GM12892 (cell line): ENCODE measurements at regions not wholly inside any gene's neighbourhood (a gene's known extent, or its start where the extent isn't known, plus 50 kb on each side); places are given as distances from the start of the nearest gene placed in this dataset.

ENCODE experiments used
- POLR2A ChIP-seq: IDR thresholded peaks from 2 replicates; pipeline ENCODE4 v1.6.1; 2011; ENCODE audit warnings: low read depth, low read length, control low read depth
- POLR2AphosphoS5 ChIP-seq: IDR thresholded peaks from 2 replicates; pipeline ENCODE4 v1.6.1; 2011; ENCODE audit warnings: low read depth, low read length, control low read depth
- TAF1 ChIP-seq: IDR thresholded peaks from 2 replicates; pipeline ENCODE4 v1.6.1; 2011; ENCODE audit warnings: low read depth, mild to moderate bottlenecking, control low read depth, low read length, borderline replicate concordance

DNA sequence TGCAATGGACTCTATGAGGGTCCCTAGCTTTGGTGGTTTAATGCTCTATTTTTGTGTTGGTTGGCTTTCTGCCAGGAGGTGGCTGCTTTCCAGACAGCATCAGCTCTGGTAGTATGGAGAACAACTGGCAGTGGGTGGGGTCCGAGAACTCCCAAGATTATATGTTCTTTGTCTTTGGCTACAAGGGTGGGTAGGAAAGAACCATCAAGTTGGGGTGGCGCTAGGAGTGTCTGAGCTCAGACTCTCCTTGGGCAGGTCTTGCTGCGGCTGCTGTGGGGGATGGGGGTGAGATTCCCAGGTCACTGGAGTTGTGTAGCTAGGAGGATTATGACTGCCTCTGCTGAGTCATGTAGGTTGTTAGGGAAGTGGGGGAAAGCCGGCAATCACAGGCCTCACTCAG, 976.1 kb upstream of the GYPC start:
- TF ChIP-seq TAF1: no peak
- no peak for TF ChIP-seq POLR2AphosphoS5
- TF ChIP-seq POLR2A: no peak
